ENCODE measurements at regions not wholly inside any gene's neighbourhood (a gene's known extent, or its start where the extent isn't known, plus 50 kb on each side); places are given as distances from the start of the nearest gene placed in this dataset.

DNA sequence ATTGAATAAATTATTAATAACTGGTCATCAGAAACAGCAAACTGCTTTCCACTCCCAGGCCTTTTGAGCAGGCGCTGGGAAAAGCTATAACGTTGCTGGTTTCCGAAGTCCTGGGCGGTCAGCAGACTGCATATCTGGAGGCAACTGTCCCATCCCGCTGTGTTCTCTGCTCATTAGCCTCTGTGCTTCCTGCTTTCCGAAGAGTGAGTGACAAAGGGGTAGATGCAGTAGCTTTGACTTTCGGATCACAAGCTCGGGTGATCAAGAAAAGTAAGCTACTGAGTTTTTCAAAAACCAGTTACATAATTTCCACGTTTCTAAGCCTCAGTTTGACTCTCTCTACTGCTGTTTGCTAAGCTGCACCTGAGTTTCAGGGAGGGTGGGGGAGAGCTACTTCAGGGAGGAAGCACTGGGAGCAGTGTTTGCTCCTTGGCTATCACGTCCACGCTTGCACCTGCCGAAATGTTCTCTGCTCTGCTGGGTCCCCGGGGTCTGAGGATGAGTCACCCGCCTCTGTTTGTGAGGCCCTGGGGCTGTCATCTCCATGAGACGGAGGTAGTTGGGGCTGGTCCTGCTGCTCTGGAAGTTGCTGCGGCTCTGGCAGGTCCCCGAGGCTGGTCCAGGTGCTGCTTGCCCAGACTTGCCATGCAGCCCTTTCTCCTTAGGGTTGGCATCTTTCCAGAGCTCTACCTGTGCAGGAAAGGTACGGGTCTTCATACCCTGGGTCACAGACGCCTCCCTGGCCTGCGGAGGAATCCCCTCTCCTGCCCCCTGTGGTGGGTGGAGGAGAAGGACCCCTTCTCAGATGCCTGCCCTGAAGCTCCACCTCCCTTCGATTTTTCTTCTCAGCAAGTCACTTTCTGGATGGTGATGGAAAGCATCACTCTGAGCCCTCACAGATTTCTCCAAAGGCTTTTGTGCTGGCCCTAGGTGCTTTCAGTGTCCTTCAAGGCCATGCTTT is 220.0 kb downstream of the QKI start:
- no peak for DNase-seq

DNA sequence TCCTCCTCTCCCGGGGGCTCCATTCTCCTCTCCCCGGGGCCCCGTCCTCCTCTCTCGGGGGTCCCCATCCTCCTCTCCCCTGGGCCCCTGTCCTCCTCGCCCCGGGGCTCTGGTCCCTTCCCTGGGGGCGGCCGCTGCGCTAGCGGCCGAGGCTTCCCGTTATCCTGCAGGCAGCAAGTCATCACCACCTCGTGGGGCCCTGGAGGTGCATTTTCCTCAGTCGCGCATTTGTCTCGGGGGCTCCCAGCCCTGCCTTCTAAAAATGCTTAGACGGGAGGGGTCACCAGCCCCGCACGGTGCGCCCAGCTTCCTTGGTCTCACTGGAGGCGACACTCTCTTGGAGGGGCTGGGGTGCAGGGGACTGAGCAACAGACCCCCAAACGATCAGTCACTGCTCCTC is 216.5 kb downstream of the QKI start:
- no peak for DNase-seq

DNA sequence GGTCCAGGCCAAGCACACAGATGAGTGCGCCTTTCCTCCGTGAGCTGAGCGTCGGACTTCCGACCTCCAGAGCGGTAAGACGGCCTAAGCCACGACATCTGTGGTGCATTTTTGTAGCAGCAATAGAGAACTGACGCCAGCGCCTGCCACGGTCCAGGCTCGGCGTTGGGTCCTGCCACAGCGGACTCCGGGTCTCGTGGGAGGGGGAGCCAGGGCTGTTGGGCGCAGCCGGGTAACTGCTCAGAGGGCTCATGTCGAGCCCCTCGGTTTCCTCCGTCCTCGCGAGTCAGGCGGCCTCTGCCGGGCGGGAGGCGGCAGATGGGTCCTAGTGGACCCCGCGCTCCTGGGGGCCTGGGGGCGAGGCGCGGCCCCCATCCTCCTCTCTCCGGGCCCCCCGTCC is 216.1 kb downstream of the QKI start:
- DNase-seq, result no peak

DNA sequence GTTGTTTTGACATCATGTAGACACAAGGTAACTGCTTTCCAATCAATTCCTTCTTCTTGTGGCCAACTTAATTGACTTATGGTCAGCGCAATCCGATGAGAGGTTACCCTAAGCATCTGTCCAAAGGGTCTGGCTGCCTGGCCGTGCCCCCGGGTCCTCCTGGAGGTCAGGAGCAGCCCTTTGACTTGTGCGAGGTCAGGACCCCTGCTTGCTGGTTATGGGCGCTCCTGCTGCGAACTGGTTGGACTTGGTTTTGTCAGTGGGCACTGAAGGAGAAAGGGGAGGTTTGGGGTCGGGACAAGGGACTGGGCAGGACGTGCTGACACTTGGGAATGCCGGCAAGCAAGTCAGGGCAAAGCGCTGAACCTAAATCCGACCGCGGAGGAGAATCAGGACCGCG is 215.6 kb downstream of the QKI start:
- no peak for DNase-seq
